ENCODE measurements at regions not wholly inside any gene's neighbourhood (a gene's known extent, or its start where the extent isn't known, plus 50 kb on each side); places are given as distances from the start of the nearest gene placed in this dataset.

DNA sequence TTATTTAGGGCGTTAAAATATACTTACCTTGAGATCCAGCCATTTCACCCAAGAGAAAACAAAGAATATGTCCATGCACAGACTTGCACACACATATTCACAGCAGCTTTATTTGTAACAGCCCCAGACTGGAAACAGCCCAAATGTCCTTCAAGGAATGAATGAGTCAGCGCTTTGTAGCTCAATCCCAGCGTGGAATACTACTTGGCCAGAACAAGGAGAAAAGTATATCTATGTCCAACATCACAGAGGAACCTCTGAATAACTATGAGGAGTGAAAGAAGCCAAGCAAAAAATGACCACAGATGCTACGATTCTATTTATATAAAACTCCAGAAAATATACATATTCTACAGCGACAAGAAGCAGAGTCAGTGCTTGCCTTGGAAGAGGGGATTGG is 158.3 kb downstream of the ENGASE start:
- Histone ChIP-seq H3K36me3 (no peaks in the 10 kb centered on the region), H3K9me3 (peaks cover 0 to 4% (median 0%) of the 10 kb centered on the region in 8 donors), H3K4me1 (no peaks in the 10 kb centered on the region), H3K27me3 (replicated peaks in 1 of 7) (peaks cover 0 to 39% (median 0%) of the 10 kb centered on the region in 7 donors), H3K27ac (no peak overlapping the region), H3K4me3 (no peak overlapping the region)
- no peak for DNase-seq
- 76 to 92% (median 88%) methylated on average over 5 of the region's 5 CpGs for WGBS, 5 donors
- intact Hi-C loops (cut with DNase I; ENCODE audit: low total_unique reads): no loop called here
- TF ChIP-seq POLR2A (IDR thresholded peaks at IDR 0.05): no peak
- no peak for TF ChIP-seq POLR2AphosphoS5 (IDR thresholded peaks at IDR 0.05)
- TF ChIP-seq, protein P1, sequence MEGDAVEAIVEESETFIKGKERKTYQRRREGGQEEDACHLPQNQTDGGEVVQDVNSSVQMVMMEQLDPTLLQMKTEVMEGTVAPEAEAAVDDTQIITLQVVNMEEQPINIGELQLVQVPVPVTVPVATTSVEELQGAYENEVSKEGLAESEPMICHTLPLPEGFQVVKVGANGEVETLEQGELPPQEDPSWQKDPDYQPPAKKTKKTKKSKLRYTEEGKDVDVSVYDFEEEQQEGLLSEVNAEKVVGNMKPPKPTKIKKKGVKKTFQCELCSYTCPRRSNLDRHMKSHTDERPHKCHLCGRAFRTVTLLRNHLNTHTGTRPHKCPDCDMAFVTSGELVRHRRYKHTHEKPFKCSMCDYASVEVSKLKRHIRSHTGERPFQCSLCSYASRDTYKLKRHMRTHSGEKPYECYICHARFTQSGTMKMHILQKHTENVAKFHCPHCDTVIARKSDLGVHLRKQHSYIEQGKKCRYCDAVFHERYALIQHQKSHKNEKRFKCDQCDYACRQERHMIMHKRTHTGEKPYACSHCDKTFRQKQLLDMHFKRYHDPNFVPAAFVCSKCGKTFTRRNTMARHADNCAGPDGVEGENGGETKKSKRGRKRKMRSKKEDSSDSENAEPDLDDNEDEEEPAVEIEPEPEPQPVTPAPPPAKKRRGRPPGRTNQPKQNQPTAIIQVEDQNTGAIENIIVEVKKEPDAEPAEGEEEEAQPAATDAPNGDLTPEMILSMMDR (IDR thresholded peaks at IDR 0.05 in 8 of 11, conservative IDR thresholded peaks at IDR 0.05 in 3 of 11): no peak

DNA sequence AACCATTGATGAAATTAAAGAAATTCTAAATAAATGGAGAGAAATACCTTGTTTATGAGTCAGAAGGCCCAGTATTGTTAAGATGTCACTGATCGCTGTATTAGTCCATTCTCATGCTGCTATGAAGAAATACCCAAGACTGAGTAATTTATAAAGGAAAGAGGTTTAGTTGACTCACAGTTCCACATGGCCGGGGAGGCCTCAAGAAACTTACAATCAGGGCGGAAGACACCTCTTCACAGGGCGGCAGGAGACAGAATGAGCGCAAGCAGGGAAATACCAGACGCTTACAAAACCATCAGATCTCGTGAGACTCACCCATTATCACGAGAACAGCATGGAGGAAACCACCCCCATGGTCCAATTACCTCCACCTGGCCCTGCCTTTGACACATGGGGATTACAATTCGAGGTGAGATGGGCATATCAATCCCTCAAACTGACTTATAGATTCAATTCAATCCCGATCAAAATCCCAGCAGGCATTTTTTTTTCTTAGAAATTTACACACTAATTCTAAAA is 157.2 kb downstream of the ENGASE start:
- no peak for TF ChIP-seq POLR2AphosphoS5 (IDR thresholded peaks at IDR 0.05)
- TF ChIP-seq, protein P1 (IDR thresholded peaks at IDR 0.05 in 8 of 11, conservative IDR thresholded peaks at IDR 0.05 in 3 of 11): no peak
- no peak for TF ChIP-seq POLR2A (IDR thresholded peaks at IDR 0.05)
- Histone ChIP-seq H3K36me3 (no peaks in the 10 kb centered on the region), H3K27me3 (replicated peaks in 1 of 7) (peaks cover 0 to 51% (median 0%) of the 10 kb centered on the region in 7 donors), H3K27ac (no peak overlapping the region), H3K4me3 (no peak overlapping the region), H3K4me1 (no peaks in the 10 kb centered on the region), H3K9me3 (peaks cover 0 to 4% (median 0%) of the 10 kb centered on the region in 8 donors)
- DNase-seq: no peak
- intact Hi-C loops (cut with DNase I; ENCODE audit: low total_unique reads): no loop called here
- 69 to 80% (median 76%) methylated on average over 10 of the region's 10 CpGs for WGBS, 5 donors

DNA sequence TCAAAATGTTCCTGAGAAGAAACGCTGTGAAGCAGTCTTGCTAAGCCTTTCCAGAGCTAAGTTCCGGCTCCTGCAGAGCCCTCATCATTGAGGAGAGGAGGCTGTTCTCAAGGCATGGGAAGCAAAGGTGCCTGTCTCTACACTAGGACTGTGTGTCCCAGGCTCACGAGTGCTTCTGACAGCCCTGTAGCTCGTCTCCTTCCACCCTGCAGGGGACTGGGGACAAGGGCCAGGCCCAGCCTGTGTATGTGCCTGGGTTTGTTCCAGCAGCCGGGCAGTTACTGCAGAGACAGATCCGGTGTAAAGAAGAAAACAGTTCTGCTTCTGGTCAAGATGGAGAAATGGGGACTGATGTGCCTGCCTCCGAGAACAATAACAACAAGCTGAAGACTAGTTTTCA is 156.0 kb downstream of the ENGASE start:
- intact Hi-C loops (cut with DNase I; ENCODE audit: low total_unique reads): no loop called here

DNA sequence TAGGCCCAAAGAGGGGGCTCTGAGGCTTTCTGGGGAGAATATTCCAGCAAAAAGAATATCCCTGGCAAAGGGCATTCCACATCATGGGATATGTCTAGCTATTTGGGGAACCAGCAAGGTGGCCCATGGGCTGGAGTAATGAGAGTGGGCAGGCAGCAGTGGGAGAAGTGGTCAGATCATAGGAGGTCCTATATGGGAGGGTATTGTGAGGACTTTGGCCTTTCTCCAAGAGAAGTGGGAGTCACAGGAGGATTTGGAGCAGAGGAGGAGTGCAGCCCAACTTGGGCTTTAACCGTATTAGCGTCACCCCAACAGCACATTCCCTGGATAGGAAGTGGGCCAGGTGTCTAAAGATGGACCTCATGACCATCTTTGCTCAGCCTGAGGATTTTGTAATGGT is 151.4 kb downstream of the ENGASE start:
- Histone ChIP-seq H3K27ac (no peak overlapping the region), H3K4me1 (peaks cover 0 to under 1% (median 0%) of the 10 kb centered on the region in 6 donors), H3K9me3 (no peaks in the 10 kb centered on the region), H3K36me3 (no peaks in the 10 kb centered on the region), H3K4me3 (no peak overlapping the region), H3K27me3 (replicated peaks in 1 of 7) (peaks cover 0 to 83% (median 35%) of the 10 kb centered on the region in 7 donors)
- no peak for TF ChIP-seq POLR2AphosphoS5 (IDR thresholded peaks at IDR 0.05)
- TF ChIP-seq POLR2A (IDR thresholded peaks at IDR 0.05): no peak
- TF ChIP-seq, protein P1 (IDR thresholded peaks at IDR 0.05 in 8 of 11, conservative IDR thresholded peaks at IDR 0.05 in 3 of 11): no peak
- 77 to 95% (median 92%) methylated on average over 2 of the region's 2 CpGs for WGBS, 5 donors
- intact Hi-C loops (cut with DNase I; ENCODE audit: low total_unique reads): no loop called here
- no peak for DNase-seq

More for the DNA sequence above, 156.0 kb downstream of the ENGASE start:
- Histone ChIP-seq H3K9me3 (peaks cover 0 to 4% (median 0%) of the 10 kb centered on the region in 8 donors), H3K27ac (no peak overlapping the region), H3K27me3 (replicated peaks in 1 of 7) (peaks cover 0 to 52% (median 7%) of the 10 kb centered on the region in 7 donors), H3K4me1 (no peaks in the 10 kb centered on the region), H3K4me3 (no peak overlapping the region), H3K36me3 (no peaks in the 10 kb centered on the region)
- no peak for DNase-seq
- 75 to 81% (median 75%) methylated on average over 7 of the region's 7 CpGs for WGBS, 5 donors
- no peak for TF ChIP-seq POLR2A (IDR thresholded peaks at IDR 0.05)
- TF ChIP-seq, protein P1 (IDR thresholded peaks at IDR 0.05 in 8 of 11, conservative IDR thresholded peaks at IDR 0.05 in 3 of 11): no peak
- no peak for TF ChIP-seq POLR2AphosphoS5 (IDR thresholded peaks at IDR 0.05)
